T-helper 9 cell (primary cell): ENCODE measurements at regions not wholly inside any gene's neighbourhood (a gene's known extent, or its start where the extent isn't known, plus 50 kb on each side); places are given as distances from the start of the nearest gene placed in this dataset.

ENCODE experiments used
- DNase-seq: peaks from one replicate; pipeline ENCODE4 v3.0.0-alpha.2; 2020

GRCh38 chr11:70631624-70632047, 233.3 kb downstream of the CTTN start:
- DNase-seq, result no peak

GRCh38 chr11:70633610-70634009, 235.3 kb downstream of the CTTN start:
- no peak for DNase-seq

GRCh38 chr11:70636659-70637058, 238.3 kb downstream of the CTTN start:
- DNase-seq, result no peak

GRCh38 chr11:70637186-70637800, 239.0 kb downstream of the CTTN start:
- DNase-seq, result no peak

GRCh38 chr11:70637949-70638583, 239.7 kb downstream of the CTTN start:
- no peak for DNase-seq

GRCh38 chr11:70640408-70640807, 242.1 kb downstream of the CTTN start:
- DNase-seq, result no peak

- no peak for DNase-seq
These were observed 243.0 kb downstream of the CTTN start for GRCh38 chr11:70641369-70641768.

- no peak for DNase-seq
These were observed 243.9 kb downstream of the CTTN start for GRCh38 chr11:70642266-70642665.

GRCh38 chr11:70643642-70644041, 245.3 kb downstream of the CTTN start:
- DNase-seq, result no peak

- DNase-seq, result no peak
These were observed 246.2 kb downstream of the CTTN start for GRCh38 chr11:70644343-70645060.

GRCh38 chr11:70645537-70645936, 247.2 kb downstream of the CTTN start:
- DNase-seq, result no peak

- DNase-seq, result no peak
These were observed 248.1 kb downstream of the CTTN start for GRCh38 chr11:70646272-70647049.

- DNase-seq, result no peak
These were observed 249.1 kb downstream of the CTTN start for GRCh38 chr11:70647188-70648166.

GRCh38 chr11:70650075-70650909, 252.0 kb downstream of the CTTN start:
- DNase-seq, result peak; percentile 21

GRCh38 chr11:70651031-70651430, 252.7 kb downstream of the CTTN start:
- no peak for DNase-seq

GRCh38 chr11:70654016-70654415, 255.7 kb downstream of the CTTN start:
- no peak for DNase-seq

GRCh38 chr11:70655816-70656215, 257.5 kb downstream of the CTTN start:
- DNase-seq, result no peak

GRCh38 chr11:70656252-70656651, 257.9 kb downstream of the CTTN start:
- DNase-seq, result no peak

GRCh38 chr11:70660059-70660888, 261.9 kb downstream of the CTTN start:
- DNase-seq, result no peak

- no peak for DNase-seq
These were observed 262.5 kb downstream of the CTTN start for GRCh38 chr11:70660889-70661197.
